ENCODE measurements at regions not wholly inside any gene's neighbourhood (a gene's known extent, or its start where the extent isn't known, plus 50 kb on each side); places are given as distances from the start of the nearest gene placed in this dataset.

DNA sequence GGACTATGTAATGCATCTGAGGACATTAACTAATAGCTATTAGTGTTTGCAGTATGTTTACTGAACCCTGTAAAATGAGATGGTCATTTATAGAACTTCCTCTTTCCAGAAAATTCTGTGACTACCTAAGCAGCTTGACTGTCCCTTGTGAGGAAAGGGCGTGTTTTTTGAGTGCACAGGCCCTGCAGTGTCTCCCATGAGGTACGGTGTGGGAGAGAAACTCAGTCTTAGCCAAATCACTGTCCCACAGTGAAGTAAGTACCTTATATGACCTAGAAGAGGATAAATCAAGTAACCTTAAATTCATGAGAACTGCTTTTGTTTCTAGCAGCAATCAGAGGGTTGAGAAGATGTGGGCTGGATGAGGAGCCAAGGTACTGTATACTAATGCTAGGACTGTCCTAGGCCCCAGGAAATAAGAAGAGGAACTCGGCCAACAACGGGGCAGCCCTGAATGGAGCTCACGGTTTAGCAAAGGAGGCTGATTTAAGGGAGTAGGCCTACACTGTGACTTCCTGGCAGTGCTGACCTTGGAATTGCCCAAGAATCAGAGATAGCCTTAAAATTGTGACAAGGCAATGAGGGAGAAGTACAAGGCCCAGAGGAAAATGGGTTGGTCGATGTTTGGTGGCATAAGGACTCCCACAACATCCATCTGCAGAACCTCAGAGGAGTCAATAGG, 103.5 kb upstream of the CTAGE1 start:
- TF ChIP-seq STAT1 (conservative IDR thresholded peaks at IDR 0.05) = no peak
- no peak for TF ChIP-seq RAD51 (IDR thresholded peaks at IDR 0.05)
- TF ChIP-seq MEF2A (IDR thresholded peaks at IDR 0.05; ENCODE audit: insufficient read depth, low read depth, low read length) = no peak
- no peak for TF ChIP-seq ATF7 (IDR thresholded peaks at IDR 0.05; ENCODE audit: low read depth)

All from GM12878 (cell line).